GM10266 (cell line): ENCODE measurements at regions not wholly inside any gene's neighbourhood (a gene's known extent, or its start where the extent isn't known, plus 50 kb on each side); places are given as distances from the start of the nearest gene placed in this dataset.
"Not testable (repeated sequence)": the region's sequence is repeated elsewhere in the genome, so short reads cannot be mapped to it uniquely, and the experiment has no call there.

Experiments used
- DNase-seq: peaks from one replicate; pipeline ENCODE4 v3.0.0; 2012; ENCODE audit errors: extremely low spot score
- CTCF ChIP-seq: IDR thresholded peaks from 2 replicates; pipeline ENCODE4 v1.5.1; 2012; ENCODE audit warnings: mild to moderate bottlenecking, low read depth; ENCODE audit not compliant: control insufficient read depth, insufficient read depth; ENCODE audit errors: missing control alignments

GRCh38 chr2:210776756-210777155, 220.4 kb downstream of the CPS1 start:
- no peak for DNase-seq
- TF ChIP-seq CTCF: no peak

GRCh38 chr2:210782222-210782621, 225.8 kb downstream of the CPS1 start:
- DNase-seq: no peak
- TF ChIP-seq CTCF: no peak

GRCh38 chr2:210787831-210788230, 231.4 kb downstream of the CPS1 start:
- not testable (repeated sequence) for DNase-seq

- DNase-seq: no peak
- TF ChIP-seq CTCF: no peak
Observed at GRCh38 chr2:210792000-210792399, 235.6 kb downstream of the CPS1 start.

- TF ChIP-seq CTCF: no peak
Observed at GRCh38 chr2:210795506-210795905, 239.1 kb downstream of the CPS1 start.

GRCh38 chr2:210798180-210798579, 241.8 kb downstream of the CPS1 start:
- no peak for TF ChIP-seq CTCF
- DNase-seq: no peak

More at GRCh38 chr2:210795506-210795905, 239.1 kb downstream of the CPS1 start:
- DNase-seq: no peak

GRCh38 chr2:210814251-210815025, 258.0 kb downstream of the CPS1 start:
- TF ChIP-seq CTCF: no peak
- DNase-seq: no peak

- no peak for DNase-seq
- TF ChIP-seq CTCF: no peak
Observed at GRCh38 chr2:210816769-210817168, 260.4 kb downstream of the CPS1 start.
